ENCODE measurements at regions not wholly inside any gene's neighbourhood (a gene's known extent, or its start where the extent isn't known, plus 50 kb on each side); places are given as distances from the start of the nearest gene placed in this dataset.

DNA sequence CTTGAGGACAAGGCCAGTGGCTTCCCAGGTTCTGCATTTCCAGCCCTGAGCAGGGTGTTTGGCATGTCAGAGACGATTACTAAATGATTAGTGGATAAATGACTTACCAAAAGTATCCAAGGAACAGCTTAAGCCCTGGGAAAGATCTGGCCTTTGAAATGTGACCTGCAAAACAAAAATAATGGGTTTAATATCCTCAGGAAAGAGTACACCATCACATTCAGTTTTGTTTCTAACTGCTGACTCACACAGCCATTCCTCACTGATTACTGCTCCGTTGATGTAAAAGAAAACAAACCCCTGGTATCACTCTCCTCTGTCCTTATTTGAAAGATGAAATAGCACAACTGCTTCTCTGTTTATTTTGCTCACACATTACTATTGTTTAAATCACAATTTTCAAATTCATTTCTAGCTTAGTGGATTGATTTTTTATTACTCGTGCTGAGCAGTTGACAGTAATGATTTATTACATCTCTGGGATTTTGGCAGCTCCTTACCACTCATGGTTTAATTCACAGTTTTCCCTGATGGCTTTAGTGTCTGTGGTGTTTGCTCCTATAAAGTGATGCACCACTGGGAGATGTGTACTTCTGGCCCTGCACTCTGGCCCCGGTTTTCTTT lies 117.0 kb downstream of the CBLL2 start:
- TF ChIP-seq TEAD4 (CRISPR knock-in tag; IDR thresholded peaks at IDR 0.05) (no peak), ZNF416 (CRISPR knock-in tag; IDR thresholded peaks at IDR 0.05) (no peak), CTCF (IDR thresholded peaks at IDR 0.05) (no peak), ZNF232 (CRISPR knock-in tag; IDR thresholded peaks at IDR 0.05) (no peak), ESRRA (CRISPR knock-in tag; IDR thresholded peaks at IDR 0.05; ENCODE audit: borderline replicate concordance) (no peak), JUN (CRISPR knock-in tag; IDR thresholded peaks at IDR 0.05) (no peak), ZNF423 (CRISPR knock-in tag; IDR thresholded peaks at IDR 0.05) (no peak)
- TF ChIP-seq, protein P1, sequence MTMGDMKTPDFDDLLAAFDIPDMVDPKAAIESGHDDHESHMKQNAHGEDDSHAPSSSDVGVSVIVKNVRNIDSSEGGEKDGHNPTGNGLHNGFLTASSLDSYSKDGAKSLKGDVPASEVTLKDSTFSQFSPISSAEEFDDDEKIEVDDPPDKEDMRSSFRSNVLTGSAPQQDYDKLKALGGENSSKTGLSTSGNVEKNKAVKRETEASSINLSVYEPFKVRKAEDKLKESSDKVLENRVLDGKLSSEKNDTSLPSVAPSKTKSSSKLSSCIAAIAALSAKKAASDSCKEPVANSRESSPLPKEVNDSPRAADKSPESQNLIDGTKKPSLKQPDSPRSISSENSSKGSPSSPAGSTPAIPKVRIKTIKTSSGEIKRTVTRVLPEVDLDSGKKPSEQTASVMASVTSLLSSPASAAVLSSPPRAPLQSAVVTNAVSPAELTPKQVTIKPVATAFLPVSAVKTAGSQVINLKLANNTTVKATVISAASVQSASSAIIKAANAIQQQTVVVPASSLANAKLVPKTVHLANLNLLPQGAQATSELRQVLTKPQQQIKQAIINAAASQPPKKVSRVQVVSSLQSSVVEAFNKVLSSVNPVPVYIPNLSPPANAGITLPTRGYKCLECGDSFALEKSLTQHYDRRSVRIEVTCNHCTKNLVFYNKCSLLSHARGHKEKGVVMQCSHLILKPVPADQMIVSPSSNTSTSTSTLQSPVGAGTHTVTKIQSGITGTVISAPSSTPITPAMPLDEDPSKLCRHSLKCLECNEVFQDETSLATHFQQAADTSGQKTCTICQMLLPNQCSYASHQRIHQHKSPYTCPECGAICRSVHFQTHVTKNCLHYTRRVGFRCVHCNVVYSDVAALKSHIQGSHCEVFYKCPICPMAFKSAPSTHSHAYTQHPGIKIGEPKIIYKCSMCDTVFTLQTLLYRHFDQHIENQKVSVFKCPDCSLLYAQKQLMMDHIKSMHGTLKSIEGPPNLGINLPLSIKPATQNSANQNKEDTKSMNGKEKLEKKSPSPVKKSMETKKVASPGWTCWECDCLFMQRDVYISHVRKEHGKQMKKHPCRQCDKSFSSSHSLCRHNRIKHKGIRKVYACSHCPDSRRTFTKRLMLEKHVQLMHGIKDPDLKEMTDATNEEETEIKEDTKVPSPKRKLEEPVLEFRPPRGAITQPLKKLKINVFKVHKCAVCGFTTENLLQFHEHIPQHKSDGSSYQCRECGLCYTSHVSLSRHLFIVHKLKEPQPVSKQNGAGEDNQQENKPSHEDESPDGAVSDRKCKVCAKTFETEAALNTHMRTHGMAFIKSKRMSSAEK (CRISPR knock-in tag; IDR thresholded peaks at IDR 0.05; ENCODE audit: borderline replicate concordance) = no peak

All from WTC11 (cell line).